HG03064 (cell line): ENCODE measurements at regions not wholly inside any gene's neighbourhood (a gene's known extent, or its start where the extent isn't known, plus 50 kb on each side); places are given as distances from the start of the nearest gene placed in this dataset.

Experiments used
- ATAC-seq: cut with Tn5 transposase; IDR thresholded peaks from one replicate; pipeline ENCODE4 v1.9.1; 2021; ENCODE audit warnings: low read depth; ENCODE audit not compliant: unreplicated experiment

DNA sequence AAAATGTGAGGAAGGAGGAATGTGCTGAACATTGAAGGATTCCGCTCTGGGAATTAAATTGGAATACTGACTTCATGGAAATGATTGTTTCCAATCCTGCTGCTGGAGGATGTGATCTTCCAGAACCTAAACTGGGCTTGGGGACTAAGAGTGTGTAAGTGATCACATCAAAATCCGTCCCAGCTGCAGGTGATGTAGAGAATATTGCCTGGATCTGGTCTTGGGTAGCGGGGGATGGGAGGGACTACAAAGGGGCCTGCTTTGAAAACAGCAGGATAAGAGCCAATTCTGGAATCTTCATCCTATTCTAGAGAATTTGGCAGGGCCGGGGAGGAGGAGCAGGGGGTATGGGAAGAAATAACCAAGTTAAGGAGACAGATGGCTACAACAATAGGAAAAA, 552.2 kb upstream of the FZD8 start:
- no peak for ATAC-seq

DNA sequence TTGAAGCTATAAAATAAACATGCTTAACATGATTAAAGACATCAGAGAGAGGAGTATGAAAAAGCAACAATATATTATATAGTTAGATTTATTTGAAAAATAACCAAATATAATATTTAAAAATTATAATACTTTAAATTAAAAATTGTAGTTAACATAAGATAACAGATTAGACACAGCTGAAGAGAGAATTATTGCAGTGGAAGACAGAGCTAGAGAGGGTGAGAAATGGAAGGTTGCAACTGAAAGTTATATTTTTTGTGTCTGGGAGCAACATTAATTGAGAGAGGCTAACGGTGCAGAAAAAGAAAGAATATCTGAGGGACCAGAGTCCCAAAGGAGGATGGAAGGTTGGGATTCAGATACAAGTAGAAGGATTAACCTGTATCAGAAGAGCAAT, 548.9 kb upstream of the FZD8 start:
- ATAC-seq: no peak

DNA sequence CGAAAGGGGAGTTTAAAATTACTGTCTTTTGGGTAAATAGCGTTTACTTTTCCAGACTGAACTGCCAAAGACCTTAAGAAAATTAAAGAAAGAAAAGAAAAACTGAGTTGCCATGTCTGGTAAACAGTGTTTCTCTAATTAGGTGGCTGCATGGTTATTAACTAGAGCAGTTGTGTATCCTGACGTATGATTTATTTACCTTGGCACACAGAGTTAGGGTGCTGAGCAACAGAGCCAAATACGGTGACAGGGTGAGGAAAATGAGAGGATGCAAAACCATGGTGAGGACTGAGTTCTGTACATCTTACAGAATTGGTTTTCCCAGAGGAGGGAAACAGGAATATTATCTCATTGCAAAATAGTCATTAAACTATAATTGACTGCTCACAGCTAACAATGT, 546.4 kb upstream of the FZD8 start:
- no peak for ATAC-seq

DNA sequence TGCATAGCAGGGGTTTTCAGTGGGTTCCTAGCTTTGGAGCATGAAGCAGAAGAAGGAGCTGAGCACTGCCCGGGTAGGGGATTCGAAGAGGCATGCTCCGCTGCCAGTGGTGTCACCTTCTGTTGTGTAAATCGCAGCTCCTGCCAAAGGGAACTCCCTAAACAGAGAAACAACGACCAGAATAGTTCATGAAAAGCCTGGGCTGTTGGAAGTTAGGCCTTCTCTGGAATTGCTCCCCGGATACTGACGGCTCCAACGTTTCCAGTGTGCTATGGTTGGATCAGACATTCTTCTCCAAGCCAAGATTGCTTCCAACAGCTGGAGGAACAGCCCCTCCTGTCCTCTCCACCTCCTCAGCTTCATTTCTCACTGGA, 546.0 kb upstream of the FZD8 start:
- ATAC-seq: no peak

DNA sequence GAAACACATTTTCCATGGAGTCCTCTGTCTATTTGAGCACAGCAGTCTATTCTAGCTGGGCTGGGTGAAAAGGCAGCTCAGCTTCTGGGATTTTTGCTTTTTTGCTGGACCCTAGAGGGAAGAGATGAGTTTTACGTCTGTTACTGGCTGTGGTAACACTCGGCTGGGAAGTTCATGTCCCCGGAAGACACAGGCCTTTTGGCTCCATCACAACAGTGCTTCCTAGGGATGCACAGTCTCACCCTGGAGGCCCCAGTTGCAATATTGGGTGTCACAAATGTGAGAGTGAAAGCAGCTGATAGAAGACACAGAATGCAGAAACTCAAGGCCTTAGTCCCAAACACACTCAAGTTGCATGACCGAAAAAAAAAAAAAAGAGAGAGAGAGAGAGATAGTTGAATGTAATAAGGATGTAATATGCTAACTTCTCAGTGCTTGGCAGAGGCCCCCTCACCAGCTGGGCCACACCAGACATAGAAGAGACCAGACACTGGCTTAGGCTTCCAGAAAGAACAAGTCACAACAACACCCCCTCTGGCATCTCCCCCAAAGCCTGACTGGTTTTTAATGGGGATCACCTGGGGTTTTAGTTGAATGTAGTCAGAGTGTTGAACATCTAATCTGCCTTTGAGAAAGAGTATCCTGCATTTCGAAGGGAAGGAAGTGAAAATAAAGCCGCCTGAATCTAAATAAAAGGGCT, 545.4 kb upstream of the FZD8 start:
- no peak for ATAC-seq

DNA sequence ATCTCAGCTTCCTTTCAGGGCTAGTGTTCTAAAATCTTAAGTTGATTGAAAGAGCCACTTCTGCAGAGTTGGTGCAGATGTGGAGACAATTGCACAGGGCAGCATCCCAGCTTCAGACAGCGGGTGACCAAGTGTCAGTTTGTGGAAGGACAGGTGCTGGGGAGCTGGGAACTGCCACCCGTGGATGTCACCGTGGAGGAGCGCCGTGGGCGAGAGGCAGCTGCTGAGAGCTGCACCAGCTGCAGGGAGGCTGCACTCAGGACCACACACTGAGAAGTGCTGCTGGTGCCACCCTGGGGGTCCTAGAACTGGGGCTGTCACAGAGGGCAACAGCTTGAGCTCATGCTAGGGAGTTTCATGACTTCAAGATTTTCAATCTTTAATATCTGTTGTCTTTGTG, 543.0 kb upstream of the FZD8 start:
- ATAC-seq: no peak

DNA sequence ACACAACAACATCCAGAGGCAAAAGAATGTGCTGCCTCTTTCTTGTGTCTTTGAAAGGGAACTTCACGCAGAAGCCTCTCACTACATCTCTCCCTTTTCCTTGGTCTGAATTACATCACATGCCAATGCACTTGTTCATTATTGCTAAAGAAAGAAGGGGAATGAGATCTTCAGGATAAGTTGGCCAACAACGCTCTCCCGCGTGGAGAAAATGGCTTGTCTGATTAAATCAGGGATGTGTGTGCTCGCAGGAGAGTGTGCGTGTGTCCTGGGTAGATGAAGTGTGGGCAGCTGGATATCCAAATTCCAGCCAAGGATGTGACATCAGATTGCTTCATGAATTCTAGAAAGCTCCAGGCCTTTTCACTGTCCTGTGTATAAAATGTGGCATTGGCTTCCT, 541.6 kb upstream of the FZD8 start:
- ATAC-seq: no peak

DNA sequence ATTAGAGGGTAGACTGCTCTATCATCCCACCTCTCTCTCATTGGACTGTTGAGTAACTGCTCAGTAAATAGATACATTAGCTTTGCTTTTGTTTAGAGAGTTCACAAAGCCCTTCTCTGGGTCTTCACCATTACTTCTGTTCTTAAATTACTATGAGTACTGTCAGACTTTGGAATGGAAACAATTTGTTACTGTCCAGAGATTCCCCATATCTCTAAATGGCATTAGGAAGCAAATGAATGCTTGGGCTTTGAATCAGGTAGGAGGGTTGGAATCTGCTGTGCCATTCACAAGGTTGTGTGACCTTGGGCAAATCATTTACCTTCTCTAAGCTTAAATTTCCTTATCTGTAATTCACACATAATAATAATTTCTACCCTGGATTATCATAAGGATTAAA, 541.0 kb upstream of the FZD8 start:
- no peak for ATAC-seq

DNA sequence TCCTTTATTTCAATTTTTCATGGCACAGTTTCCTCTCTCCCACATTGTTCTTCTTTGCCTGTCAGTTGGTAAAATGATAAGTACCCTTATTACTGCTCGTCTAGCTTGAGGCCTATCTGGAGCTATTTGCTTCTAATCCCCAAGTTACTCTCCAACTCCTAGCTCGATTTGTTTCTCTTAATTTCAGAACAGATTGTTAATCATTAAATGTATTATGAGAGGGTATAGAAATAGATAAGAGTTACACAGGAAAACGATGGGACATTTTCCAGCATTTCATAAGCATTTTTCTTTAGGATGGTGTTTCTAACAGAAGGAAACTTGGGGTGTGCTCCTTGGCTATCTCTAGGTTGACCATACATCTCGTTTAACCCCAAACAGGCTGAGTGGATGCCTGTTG, 540.5 kb upstream of the FZD8 start:
- no peak for ATAC-seq

DNA sequence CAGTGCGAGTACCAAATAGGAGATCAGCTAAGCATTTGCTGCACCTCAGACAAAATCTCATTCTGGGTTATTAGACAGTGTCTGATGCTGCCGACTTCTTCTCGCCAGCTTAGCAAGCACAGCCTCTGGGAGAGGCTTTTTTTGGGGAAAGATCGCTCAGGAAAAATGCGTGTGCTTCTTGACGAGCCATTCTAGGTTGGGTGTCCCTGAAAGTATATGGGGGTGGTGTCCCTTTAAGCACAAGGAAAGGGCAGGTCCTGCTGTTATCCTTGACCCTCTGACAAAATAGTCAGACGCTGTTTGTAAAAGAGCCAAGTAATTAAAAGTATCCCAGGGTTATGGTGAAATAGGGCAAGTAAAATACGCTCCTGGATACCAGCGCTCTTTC, 540.1 kb upstream of the FZD8 start:
- ATAC-seq: no peak

DNA sequence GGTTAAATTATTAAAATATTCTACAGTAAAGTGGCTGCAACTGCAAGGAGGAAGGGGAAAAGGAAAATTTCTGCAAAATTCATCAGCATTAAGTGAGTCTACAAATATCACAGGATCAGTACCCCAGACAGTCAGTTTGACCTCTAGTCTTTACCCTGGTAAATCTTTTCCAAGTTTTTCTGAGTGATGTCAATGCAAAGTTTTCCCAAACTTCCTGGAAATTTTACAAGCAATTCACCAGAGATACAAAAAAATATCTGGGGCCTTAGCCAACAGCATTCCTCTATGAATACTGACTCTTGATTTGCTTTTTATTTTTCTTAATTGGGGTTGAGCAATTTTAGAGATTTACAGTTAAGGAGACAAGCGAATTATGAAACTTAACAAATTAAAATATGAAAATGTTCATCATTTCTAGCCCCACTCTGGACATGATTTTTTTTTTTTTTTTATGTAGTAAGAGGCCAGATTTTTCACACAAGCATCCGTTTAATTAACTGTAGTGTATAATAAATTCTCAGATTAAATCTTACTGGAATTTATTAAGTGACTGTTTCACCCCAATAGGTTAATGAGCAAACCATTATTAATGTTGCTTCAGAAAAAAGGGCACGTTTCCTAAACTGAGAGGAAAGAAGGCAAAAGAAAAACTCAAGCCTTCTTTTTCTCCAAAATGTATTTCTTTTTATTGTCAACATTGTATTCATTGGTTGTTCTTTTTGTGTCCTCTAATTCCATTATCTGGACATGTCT, 539.5 kb upstream of the FZD8 start:
- no peak for ATAC-seq

DNA sequence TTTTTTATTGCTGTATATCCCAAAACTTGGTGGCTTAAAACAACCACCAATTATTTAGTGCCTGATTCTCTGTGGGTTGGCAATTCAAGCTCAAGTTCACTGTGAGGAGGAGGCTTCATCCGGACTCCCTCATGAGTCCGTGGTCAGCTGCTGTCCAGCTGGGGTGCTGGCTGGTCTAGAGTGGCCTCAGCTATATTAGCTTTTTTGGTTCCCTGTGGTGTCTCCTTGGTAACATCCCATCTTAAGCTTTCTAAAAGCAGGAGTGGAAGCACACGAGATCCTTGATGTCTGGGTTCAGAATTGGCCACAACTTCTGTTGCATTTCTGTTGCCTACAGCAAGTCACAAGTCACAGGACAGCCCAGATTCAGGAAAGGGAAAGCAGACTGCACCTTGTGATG, 536.5 kb upstream of the FZD8 start:
- ATAC-seq: no peak

DNA sequence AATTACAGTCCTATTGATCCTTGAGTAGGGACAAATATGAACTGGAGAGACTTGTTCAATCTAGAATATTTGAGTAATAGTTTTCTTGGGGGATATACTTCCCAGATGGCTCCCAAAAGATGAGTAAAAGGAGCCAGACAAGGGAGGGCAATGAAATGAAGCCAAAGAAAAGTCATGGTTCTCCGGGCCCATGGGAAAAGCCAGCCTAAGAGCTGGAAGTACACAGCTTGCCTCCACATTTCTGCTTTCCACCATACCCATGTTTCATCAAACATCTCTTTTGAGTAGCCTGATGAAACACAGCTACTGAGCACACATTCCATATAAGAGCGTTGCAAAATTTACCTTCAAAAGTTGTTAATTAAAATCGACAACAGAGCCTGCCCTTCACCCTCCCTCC, 535.0 kb upstream of the FZD8 start:
- ATAC-seq: no peak

DNA sequence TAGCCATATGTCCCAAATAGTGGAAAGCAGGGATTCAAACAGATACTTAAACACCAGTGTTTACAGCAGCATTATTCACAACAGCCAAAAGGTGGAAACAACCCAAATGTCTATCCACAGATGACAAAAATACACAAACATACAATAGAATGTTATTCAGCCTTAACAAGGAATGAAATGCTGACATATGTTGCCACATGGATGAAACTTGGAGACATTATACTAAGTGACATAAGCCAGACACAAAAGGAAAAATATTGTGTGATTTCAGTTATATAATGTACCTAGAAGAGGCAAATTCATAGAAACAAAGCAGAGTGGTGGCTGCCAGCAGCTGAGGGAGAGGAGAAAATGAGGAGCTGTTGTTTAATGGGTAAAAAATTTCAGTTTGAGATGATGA, 533.9 kb upstream of the FZD8 start:
- ATAC-seq: no peak

DNA sequence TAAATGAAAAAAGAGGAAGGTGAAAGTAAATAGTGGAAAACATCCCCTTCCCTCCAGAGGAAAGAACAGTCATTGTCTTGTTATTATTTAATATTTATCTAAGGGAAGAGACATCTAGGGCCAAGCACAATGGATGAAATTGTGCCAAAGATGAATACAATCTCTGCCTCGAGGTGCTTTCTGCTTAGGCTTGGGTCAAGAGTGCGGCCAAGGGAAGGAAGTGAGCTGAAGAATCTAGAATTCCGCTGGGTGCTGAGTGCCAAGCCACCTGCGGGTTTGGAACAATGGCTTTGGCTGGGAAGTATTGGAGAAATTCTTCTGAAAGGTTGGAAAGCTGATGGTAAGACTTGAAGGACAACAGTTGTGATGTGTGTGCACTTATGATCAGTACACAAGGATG, 531.3 kb upstream of the FZD8 start:
- ATAC-seq: no peak

DNA sequence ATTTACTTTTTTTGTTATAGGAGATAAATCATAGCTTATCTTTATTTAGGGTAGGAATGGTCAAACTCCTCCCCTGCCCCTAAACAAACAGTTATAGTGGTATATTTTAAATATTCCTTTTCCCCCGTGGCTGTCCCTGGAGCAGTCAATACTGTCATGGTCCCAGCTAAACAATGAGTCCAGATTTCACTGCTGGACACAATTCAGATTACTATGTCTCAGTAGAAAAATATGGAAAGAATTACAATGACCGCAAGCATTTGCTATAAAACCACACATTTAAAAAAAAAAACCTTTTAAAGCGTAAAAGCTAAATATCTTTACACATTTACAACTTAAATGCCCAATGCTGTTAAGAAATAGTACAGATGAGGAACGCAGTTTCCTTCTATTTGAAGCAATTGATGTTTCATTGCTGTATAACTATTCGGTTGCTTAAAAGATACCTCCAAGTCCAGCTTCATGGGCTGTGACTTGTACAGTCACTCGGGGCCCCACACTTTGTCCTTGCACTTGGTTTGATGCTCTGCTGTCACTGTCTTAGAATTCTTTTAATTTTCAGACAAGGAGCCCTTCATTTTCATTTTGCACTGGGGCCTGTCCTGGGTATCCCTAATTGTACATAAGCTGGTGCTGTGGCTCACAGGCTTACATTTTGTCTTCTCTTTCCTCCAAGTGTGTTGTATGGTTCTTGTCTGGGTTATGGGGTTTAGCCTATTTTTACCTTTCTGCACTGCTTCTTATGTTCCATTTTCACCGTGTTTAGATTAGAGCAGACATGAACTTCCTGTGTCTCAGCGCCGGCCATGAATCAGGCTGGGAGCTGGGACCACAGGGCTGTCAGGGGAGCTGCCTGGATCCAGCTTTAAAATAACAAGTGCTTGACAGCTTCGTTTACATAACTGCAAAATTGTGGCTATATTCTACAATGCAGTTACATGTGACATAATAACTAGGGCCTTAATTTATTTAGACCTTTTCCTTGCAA, 530.2 kb upstream of the FZD8 start:
- ATAC-seq: no peak

DNA sequence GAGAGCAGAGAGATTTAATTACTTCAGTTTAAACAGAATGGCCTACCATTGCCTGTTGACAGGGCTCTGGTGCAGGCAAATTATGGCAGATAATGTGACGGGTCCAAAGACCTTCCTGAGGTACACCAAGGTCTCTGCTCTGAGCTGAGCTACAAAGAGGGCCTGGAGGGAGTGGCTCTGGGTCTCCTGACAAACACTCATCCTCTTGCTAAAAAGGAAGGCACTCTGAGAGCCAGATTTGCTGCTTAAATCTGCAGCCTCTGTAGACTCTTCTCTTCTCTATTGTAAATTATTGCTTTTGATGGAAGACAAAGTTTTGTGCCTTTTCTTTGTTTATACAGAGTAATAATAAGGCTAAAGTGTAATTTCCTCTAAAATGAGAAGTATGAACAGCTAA, 529.5 kb upstream of the FZD8 start:
- no peak for ATAC-seq

DNA sequence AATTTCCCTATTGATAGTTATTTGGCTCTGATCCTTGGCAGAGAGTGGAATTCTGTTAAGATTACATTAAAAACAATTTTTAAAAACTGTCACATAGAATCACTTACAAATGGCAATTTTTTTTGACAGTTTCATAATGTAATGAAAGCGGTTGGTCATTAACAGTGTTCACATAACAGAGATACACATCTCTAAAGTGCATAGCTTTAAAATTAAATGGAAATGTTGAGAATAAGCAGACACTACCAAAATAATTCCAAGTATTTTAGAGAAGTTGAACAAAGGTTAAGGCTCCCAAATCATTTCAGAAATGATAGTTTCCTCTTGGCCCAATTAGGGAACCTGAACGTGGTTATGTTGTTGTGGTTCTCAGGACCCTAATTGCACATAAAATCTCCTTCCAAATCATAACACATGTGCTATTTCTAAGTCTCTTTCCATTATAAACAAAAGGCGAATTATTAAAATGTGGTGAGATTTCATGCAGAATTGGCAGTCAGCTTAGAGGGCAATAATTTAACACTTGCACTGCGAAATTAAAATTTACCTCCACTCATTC, 528.9 kb upstream of the FZD8 start:
- no peak for ATAC-seq

DNA sequence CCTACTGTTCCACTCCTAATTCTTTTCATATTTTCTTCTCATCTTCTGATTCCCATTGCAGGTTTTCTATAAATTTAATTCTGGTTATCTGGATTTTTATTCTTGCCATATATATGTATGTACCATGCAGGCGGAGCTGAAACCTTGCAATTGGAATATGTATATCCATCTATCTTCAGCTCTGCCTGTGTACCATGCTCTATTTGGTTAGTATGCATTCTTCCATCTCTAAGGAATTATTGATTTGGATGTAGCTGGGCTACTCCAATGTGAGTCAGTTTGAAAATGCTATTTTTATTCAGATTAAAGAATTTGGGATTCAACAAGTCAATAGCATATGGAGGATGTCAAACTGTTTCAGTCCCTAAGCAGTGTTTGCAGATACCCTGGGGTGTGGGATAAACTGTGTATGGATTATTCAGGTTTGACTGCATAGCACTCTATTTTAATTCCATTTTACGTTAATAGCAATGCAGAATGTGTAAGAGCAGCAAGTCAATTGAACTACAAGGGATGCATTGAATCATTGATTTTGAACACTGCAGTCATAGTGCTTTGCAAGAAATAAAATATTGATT, 528.1 kb upstream of the FZD8 start:
- ATAC-seq: no peak

DNA sequence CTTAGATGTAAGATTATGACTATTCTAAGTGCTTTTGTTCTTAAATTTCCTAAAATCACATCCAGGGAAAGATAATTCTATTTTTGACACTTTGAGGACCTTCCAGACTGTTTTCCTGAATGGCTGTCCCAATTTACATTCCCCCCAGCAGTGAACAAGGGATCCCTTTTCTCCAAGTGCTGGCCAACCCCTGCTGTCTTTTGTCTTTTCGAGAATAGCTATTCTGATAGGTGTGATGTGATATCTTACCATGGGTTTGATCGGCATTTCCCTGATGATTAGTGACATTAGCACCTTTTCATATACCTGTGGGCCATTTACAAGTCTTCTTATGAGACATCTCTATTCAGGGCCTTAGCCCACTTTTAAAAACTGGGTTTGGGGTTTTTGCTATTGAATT, 526.7 kb upstream of the FZD8 start:
- no peak for ATAC-seq
